ENCODE measurements at regions not wholly inside any gene's neighbourhood (a gene's known extent, or its start where the extent isn't known, plus 50 kb on each side); places are given as distances from the start of the nearest gene placed in this dataset.

- H3K27me3 ChIP-seq (ENCODE audit: control insufficient read depth, insufficient read depth, low read length): no peaks in the 10 kb centered on the region
- H3K27ac ChIP-seq (ENCODE audit: insufficient read depth, low read length): no peak overlapping the region
- no peaks in the 10 kb centered on the region for H3K9me3 ChIP-seq (ENCODE audit: control insufficient read depth, insufficient read depth, low read length)
- H2BK20ac ChIP-seq (ENCODE audit: low read depth, low read length): no peak overlapping the region
- H3K56ac ChIP-seq (ENCODE audit: extremely low read depth, insufficient read depth, low read length): no peak overlapping the region
- H4K8ac ChIP-seq (ENCODE audit: low read depth in 2 of 2, low read length in 2 of 2): no peak overlapping the region
- DNase-seq (no peak), ATAC-seq (ENCODE audit: low read depth) (no peak)
- H3K4ac ChIP-seq (ENCODE audit: low read depth, low read length): no peak overlapping the region
- no peak overlapping the region for H4K5ac ChIP-seq (ENCODE audit: low read depth, low read length)
- H3K4me2 ChIP-seq (ENCODE audit: low read depth, low read length): no peak overlapping the region
- no peak overlapping the region for H2AFZ ChIP-seq (replicated peaks; ENCODE audit: low read length, poor library complexity)
- no peak overlapping the region for H2BK5ac ChIP-seq (ENCODE audit: low read depth, low read length, poor library complexity, severe bottlenecking)
- H3K18ac ChIP-seq (ENCODE audit: low read depth, low read length): no peak overlapping the region
- WGBS, 2 experiments (ENCODE audit: extremely low coverage in 2 of 2, insufficient read length in 1 of 2): no CpG with 5 or more reads among the region's 3 CpGs
- no peak overlapping the region for H2BK120ac ChIP-seq (ENCODE audit: low read depth, low read length)
- dilution Hi-C loops (cut with HindIII; ENCODE audit: low sequenced_read_pairs, unreplicated experiment) (no loop called here), in situ Hi-C loops (cut with MboI; ENCODE audit: low sequenced_read_pairs) (no loop called here), intact Hi-C loops (cut with micrococcal nuclease) (no loop called here)
- no peak overlapping the region for H2AK5ac ChIP-seq (ENCODE audit: low read depth, low read length)
- no peak overlapping the region for H3K23ac ChIP-seq (ENCODE audit: low read depth, low read length)
- no peak overlapping the region for H2BK15ac ChIP-seq (ENCODE audit: low read depth, low read length)
- H4K20me1 ChIP-seq (ENCODE audit: insufficient read depth, low read length): no peaks in the 10 kb centered on the region
- H3K4me1 ChIP-seq (ENCODE audit: control insufficient read depth, insufficient read depth, low read length): no peaks in the 10 kb centered on the region
- ChIA-PET POLR2A (ENCODE audit: unreplicated experiment) (no interaction called here), CTCF (no interaction called here)
- BruUV-seq (replicated peaks): no TSS peak
- no peak overlapping the region for H3K9ac ChIP-seq (ENCODE audit: low read depth, low read length)
- H3K79me1 ChIP-seq (ENCODE audit: low read depth in 1 of 2, low read length in 2 of 2): no peaks in the 10 kb centered on the region
- H3K36me3 ChIP-seq (ENCODE audit: control insufficient read depth, insufficient read depth, low read length): no peaks in the 10 kb centered on the region
- no peak overlapping the region for H3K4me3 ChIP-seq (ENCODE audit: insufficient read depth, low read depth, low read length)
- no peak for TF ChIP-seq CTCF (conservative IDR thresholded peaks at IDR 0.05; ENCODE audit: low read depth, low read length)
- no peak overlapping the region for H3K14ac ChIP-seq (replicated peaks; ENCODE audit: low read depth, low read length)
- H2AK9ac ChIP-seq (replicated peaks; ENCODE audit: low read depth, low read length, poor library complexity): no peak overlapping the region
- no peak overlapping the region for H4K91ac ChIP-seq (ENCODE audit: insufficient read depth, low read depth, low read length)
- no peaks in the 10 kb centered on the region for H3K9me1 ChIP-seq (ENCODE audit: insufficient read depth, low read length)
These were observed 265.8 kb upstream of the MEIS1 start for GRCh38 chr2:66169076-66169475.

Measured in IMR-90 (cell line).